ENCODE measurements at regions not wholly inside any gene's neighbourhood (a gene's known extent, or its start where the extent isn't known, plus 50 kb on each side); places are given as distances from the start of the nearest gene placed in this dataset.

DNA sequence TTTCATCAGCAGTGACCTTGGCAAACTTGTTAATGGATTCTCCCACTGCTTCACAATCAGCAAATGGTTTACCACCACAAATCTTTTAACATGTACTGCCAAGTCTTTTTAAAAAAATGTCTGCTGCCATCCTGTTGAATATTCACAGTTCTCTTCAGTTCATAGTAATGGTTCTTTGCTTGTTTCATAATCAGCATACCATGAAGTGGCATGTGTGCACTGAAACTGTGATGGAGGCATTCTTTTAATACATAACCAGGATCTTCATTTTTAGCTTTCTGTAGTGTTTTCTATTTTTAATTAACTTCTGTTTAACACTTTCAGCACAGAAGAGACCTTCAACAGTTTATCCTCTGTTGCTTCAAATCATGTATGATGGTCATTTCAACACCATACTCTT lies 230.1 kb upstream of the ARSJ start:
- Histone ChIP-seq H3K27ac (ENCODE audit: low read length in 2 of 2) (no peak overlapping the region), H3K9me3 (ENCODE audit: control extremely low read depth in 1 of 3, control insufficient read depth in 2 of 3, insufficient read depth in 1 of 3, low read length in 2 of 3) (no peaks in the 10 kb centered on the region), H3K36me3 (replicated peaks in 1 of 2; ENCODE audit: control extremely low read depth in 1 of 2, control insufficient read depth in 1 of 2, extremely low read depth in 1 of 2, insufficient read depth in 2 of 2, low read length in 1 of 2) (no peaks in the 10 kb centered on the region), H3K4me1 (ENCODE audit: control insufficient read depth in 2 of 2, insufficient read depth in 2 of 2, low read length in 2 of 2) (no peaks in the 10 kb centered on the region), H4K20me1 (ENCODE audit: control insufficient read depth, insufficient read depth, low read length, poor library complexity, severe bottlenecking) (no peaks in the 10 kb centered on the region), H3K4me2 (replicated peaks; ENCODE audit: low read depth, low read length, poor library complexity, severe bottlenecking) (no peak overlapping the region), H3K79me2 (ENCODE audit: control insufficient read depth, insufficient read depth, low read length) (no peaks in the 10 kb centered on the region), H2AFZ (ENCODE audit: insufficient read depth, low read depth, low read length, poor library complexity, severe bottlenecking) (no peak overlapping the region), H3K4me3 (ENCODE audit: control extremely low read depth in 1 of 5, extremely low read depth in 1 of 5, insufficient read depth in 1 of 5, low read depth in 2 of 5, low read length in 4 of 5) (no peak overlapping the region), H3K9ac (ENCODE audit: low read length) (no peak overlapping the region), H3K27me3 (replicated peaks in 1 of 4; ENCODE audit: control extremely low read depth in 1 of 4, control insufficient read depth in 3 of 4, insufficient read depth in 4 of 4, low read length in 3 of 4) (no peaks in the 10 kb centered on the region)
- peaks cover 3% of the 10 kb centered on the region for H3K27me3 Mint-ChIP-seq
- ATAC-seq (ENCODE audit: low read depth), result no peak
- POLR2A ChIA-PET, result no interaction called here
- H3K9me3 Mint-ChIP-seq (ENCODE audit: insufficient read depth), result no peaks in the 10 kb centered on the region
- H3K4me1 Mint-ChIP-seq, result no peaks in the 10 kb centered on the region
- no peak overlapping the region for H3K27ac Mint-ChIP-seq
- no peak for DNase-seq
- TF ChIP-seq, protein P1, sequence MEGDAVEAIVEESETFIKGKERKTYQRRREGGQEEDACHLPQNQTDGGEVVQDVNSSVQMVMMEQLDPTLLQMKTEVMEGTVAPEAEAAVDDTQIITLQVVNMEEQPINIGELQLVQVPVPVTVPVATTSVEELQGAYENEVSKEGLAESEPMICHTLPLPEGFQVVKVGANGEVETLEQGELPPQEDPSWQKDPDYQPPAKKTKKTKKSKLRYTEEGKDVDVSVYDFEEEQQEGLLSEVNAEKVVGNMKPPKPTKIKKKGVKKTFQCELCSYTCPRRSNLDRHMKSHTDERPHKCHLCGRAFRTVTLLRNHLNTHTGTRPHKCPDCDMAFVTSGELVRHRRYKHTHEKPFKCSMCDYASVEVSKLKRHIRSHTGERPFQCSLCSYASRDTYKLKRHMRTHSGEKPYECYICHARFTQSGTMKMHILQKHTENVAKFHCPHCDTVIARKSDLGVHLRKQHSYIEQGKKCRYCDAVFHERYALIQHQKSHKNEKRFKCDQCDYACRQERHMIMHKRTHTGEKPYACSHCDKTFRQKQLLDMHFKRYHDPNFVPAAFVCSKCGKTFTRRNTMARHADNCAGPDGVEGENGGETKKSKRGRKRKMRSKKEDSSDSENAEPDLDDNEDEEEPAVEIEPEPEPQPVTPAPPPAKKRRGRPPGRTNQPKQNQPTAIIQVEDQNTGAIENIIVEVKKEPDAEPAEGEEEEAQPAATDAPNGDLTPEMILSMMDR (IDR thresholded peaks at IDR 0.05), result no peak
- no peak for TF ChIP-seq EZH2 (IDR thresholded peaks at IDR 0.05; ENCODE audit: borderline replicate concordance, insufficient read depth, low read depth, low read length, poor library complexity, severe bottlenecking)
- intact Hi-C loops (cut with micrococcal nuclease), result no loop called here
- no peak overlapping the region for H3K4me3 Mint-ChIP-seq
- CTCF ChIA-PET, result no interaction called here

- DNase-seq (no peak), ATAC-seq (ENCODE audit: low read depth) (no peak)
- H3K36me3 ChIP-seq (replicated peaks in 1 of 2; ENCODE audit: control extremely low read depth in 1 of 2, control insufficient read depth in 1 of 2, extremely low read depth in 1 of 2, insufficient read depth in 2 of 2, low read length in 1 of 2), result no peaks in the 10 kb centered on the region
- TF ChIP-seq, protein P1 (IDR thresholded peaks at IDR 0.05), result no peak
- TF ChIP-seq EZH2 (IDR thresholded peaks at IDR 0.05; ENCODE audit: borderline replicate concordance, insufficient read depth, low read depth, low read length, poor library complexity, severe bottlenecking), result no peak
- no peak overlapping the region for H3K4me3 ChIP-seq (ENCODE audit: control extremely low read depth in 1 of 5, extremely low read depth in 1 of 5, insufficient read depth in 1 of 5, low read depth in 2 of 5, low read length in 4 of 5)
- H3K4me3 Mint-ChIP-seq, result no peak overlapping the region
- H3K4me1 ChIP-seq (ENCODE audit: control insufficient read depth in 2 of 2, insufficient read depth in 2 of 2, low read length in 2 of 2), result no peaks in the 10 kb centered on the region
- POLR2A ChIA-PET, result no interaction called here
- WGBS (ENCODE audit: insufficient coverage), result 91% methylated on average over 1 of the region's 3 CpGs
- H3K4me1 Mint-ChIP-seq, result no peaks in the 10 kb centered on the region
- no peaks in the 10 kb centered on the region for H3K9me3 Mint-ChIP-seq (ENCODE audit: insufficient read depth)
- no peak overlapping the region for H3K27ac Mint-ChIP-seq
- no peaks in the 10 kb centered on the region for H4K20me1 ChIP-seq (ENCODE audit: control insufficient read depth, insufficient read depth, low read length, poor library complexity, severe bottlenecking)
- no peaks in the 10 kb centered on the region for H3K79me2 ChIP-seq (ENCODE audit: control insufficient read depth, insufficient read depth, low read length)
- intact Hi-C loops (cut with micrococcal nuclease), result no loop called here
- H3K9ac ChIP-seq (ENCODE audit: low read length), result no peak overlapping the region
- H2AFZ ChIP-seq (ENCODE audit: insufficient read depth, low read depth, low read length, poor library complexity, severe bottlenecking), result no peak overlapping the region
- H3K27me3 Mint-ChIP-seq, result no peaks in the 10 kb centered on the region
- no peak overlapping the region for H3K4me2 ChIP-seq (replicated peaks; ENCODE audit: low read depth, low read length, poor library complexity, severe bottlenecking)
- CTCF ChIA-PET, result no interaction called here
- no peaks in the 10 kb centered on the region for H3K27me3 ChIP-seq (replicated peaks in 1 of 4; ENCODE audit: control extremely low read depth in 1 of 4, control insufficient read depth in 3 of 4, insufficient read depth in 4 of 4, low read length in 3 of 4)
- no peaks in the 10 kb centered on the region for H3K9me3 ChIP-seq (ENCODE audit: control extremely low read depth in 1 of 3, control insufficient read depth in 2 of 3, insufficient read depth in 1 of 3, low read length in 2 of 3)
- no peak overlapping the region for H3K27ac ChIP-seq (ENCODE audit: low read length in 2 of 2)
Observed at GRCh38 chr4:114211556-114211955, 232.1 kb upstream of the ARSJ start.
